ENCODE measurements at regions not wholly inside any gene's neighbourhood (a gene's known extent, or its start where the extent isn't known, plus 50 kb on each side); places are given as distances from the start of the nearest gene placed in this dataset.

DNA sequence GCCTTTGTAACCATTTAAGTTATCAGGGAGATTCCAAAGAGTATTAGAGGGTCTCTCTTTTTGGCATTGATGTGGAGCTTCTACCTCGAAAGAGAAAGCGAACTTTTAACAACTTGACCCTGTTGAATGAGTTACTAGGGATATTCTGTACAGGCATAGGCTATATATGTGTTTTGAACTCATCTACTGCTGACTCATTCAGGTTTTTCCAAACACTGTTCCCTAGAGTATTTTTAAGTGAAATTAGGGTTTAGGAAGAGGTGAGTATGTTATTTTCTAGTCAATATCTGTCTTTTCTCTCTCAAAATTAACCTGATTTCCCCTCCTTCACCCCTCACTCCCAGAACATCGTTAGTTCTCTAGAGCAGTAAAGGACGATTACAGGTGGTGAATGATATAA lies 228.1 kb upstream of the C2CD4B start:
- TF ChIP-seq YY1 (IDR thresholded peaks at IDR 0.05; ENCODE audit: low read depth): no peak
- TF ChIP-seq EP300 (IDR thresholded peaks at IDR 0.05; ENCODE audit: borderline replicate concordance): no peak
- TF ChIP-seq, protein P1, sequence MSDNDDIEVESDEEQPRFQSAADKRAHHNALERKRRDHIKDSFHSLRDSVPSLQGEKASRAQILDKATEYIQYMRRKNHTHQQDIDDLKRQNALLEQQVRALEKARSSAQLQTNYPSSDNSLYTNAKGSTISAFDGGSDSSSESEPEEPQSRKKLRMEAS (IDR thresholded peaks at IDR 0.05): no peak
- TF ChIP-seq EGR1 (IDR thresholded peaks at IDR 0.05): no peak
- no peak for TF ChIP-seq ZBTB7A (IDR thresholded peaks at IDR 0.05; ENCODE audit: low read depth)
- TF ChIP-seq TAF1 (IDR thresholded peaks at IDR 0.05; ENCODE audit: low read depth): no peak
- no peak for TF ChIP-seq NFIC (IDR thresholded peaks at IDR 0.05)
- TF ChIP-seq TEAD4 (IDR thresholded peaks at IDR 0.05): no peak
- TF ChIP-seq CEBPB (IDR thresholded peaks at IDR 0.05): no peak
- TF ChIP-seq FOXM1 (IDR thresholded peaks at IDR 0.05; ENCODE audit: borderline replicate concordance, low read depth): no peak
- TF ChIP-seq RAD21 (IDR thresholded peaks at IDR 0.05; ENCODE audit: low read depth): no peak
- TF ChIP-seq, protein P2, sequence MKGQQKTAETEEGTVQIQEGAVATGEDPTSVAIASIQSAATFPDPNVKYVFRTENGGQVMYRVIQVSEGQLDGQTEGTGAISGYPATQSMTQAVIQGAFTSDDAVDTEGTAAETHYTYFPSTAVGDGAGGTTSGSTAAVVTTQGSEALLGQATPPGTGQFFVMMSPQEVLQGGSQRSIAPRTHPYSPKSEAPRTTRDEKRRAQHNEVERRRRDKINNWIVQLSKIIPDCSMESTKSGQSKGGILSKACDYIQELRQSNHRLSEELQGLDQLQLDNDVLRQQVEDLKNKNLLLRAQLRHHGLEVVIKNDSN (IDR thresholded peaks at IDR 0.05): no peak
- TF ChIP-seq CREB1 (IDR thresholded peaks at IDR 0.05; ENCODE audit: low read depth): no peak
- no peak for TF ChIP-seq TCF12 (IDR thresholded peaks at IDR 0.05; ENCODE audit: low read depth)
- TF ChIP-seq, protein P3, sequence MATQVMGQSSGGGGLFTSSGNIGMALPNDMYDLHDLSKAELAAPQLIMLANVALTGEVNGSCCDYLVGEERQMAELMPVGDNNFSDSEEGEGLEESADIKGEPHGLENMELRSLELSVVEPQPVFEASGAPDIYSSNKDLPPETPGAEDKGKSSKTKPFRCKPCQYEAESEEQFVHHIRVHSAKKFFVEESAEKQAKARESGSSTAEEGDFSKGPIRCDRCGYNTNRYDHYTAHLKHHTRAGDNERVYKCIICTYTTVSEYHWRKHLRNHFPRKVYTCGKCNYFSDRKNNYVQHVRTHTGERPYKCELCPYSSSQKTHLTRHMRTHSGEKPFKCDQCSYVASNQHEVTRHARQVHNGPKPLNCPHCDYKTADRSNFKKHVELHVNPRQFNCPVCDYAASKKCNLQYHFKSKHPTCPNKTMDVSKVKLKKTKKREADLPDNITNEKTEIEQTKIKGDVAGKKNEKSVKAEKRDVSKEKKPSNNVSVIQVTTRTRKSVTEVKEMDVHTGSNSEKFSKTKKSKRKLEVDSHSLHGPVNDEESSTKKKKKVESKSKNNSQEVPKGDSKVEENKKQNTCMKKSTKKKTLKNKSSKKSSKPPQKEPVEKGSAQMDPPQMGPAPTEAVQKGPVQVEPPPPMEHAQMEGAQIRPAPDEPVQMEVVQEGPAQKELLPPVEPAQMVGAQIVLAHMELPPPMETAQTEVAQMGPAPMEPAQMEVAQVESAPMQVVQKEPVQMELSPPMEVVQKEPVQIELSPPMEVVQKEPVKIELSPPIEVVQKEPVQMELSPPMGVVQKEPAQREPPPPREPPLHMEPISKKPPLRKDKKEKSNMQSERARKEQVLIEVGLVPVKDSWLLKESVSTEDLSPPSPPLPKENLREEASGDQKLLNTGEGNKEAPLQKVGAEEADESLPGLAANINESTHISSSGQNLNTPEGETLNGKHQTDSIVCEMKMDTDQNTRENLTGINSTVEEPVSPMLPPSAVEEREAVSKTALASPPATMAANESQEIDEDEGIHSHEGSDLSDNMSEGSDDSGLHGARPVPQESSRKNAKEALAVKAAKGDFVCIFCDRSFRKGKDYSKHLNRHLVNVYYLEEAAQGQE (IDR thresholded peaks at IDR 0.05; ENCODE audit: low read depth): no peak

DNA sequence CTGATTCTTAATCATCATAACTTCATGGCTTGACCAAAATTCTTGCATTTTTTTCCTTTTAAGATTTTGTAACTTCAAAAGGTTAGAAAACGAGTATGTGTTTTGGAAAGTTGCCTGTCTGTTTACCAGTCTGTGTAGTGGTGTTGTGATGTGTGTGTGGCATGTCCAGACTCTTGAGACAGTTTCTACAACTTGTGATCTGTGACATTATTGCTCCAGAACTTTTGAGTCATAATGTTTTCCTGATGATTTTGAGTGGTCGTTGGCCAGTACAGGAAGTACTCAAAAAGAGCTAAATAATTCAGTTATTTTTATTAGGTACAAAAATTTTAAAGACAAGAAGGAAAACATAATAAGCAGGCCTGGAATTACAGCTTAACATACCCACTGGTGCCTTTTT lies 229.0 kb upstream of the C2CD4B start:
- TF ChIP-seq RAD21 (IDR thresholded peaks at IDR 0.05; ENCODE audit: low read depth) (no peak), EGR1 (IDR thresholded peaks at IDR 0.05) (no peak), CEBPB (IDR thresholded peaks at IDR 0.05) (no peak), NFIC (IDR thresholded peaks at IDR 0.05) (no peak), TEAD4 (IDR thresholded peaks at IDR 0.05) (no peak), ZBTB7A (IDR thresholded peaks at IDR 0.05; ENCODE audit: low read depth) (no peak), YY1 (IDR thresholded peaks at IDR 0.05; ENCODE audit: low read depth) (no peak), FOXM1 (IDR thresholded peaks at IDR 0.05; ENCODE audit: borderline replicate concordance, low read depth) (no peak), CREB1 (IDR thresholded peaks at IDR 0.05; ENCODE audit: low read depth) (no peak), EP300 (IDR thresholded peaks at IDR 0.05; ENCODE audit: borderline replicate concordance) (no peak), TAF1 (IDR thresholded peaks at IDR 0.05; ENCODE audit: low read depth) (no peak), TCF12 (IDR thresholded peaks at IDR 0.05; ENCODE audit: low read depth) (no peak)
- TF ChIP-seq, protein P3 (IDR thresholded peaks at IDR 0.05; ENCODE audit: low read depth): no peak
- TF ChIP-seq, protein P2 (IDR thresholded peaks at IDR 0.05): no peak
- TF ChIP-seq, protein P1 (IDR thresholded peaks at IDR 0.05): no peak

DNA sequence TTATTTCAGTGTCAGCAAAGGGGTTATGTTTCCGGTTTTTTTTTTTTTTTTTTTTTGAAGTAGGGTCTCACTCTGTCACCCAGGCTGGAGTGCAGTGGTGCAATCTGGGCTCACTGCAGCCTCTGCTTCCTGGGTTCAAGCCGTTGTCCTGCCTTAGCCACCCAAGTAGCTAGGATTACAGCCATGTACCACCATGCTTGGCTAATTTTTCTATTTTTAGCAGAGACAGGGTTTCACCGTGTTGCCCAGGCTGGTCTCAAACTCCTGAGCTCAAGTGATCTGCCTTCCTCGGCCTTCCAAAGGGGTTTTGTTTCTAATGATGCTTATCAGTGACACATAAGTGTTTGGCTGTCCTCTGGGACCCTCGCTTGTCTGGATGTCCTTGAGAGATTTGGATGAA lies 235.7 kb upstream of the C2CD4B start:
- no peak for TF ChIP-seq ZBTB7A (IDR thresholded peaks at IDR 0.05; ENCODE audit: low read depth)
- TF ChIP-seq TEAD4 (IDR thresholded peaks at IDR 0.05): no peak
- no peak for TF ChIP-seq CREB1 (IDR thresholded peaks at IDR 0.05; ENCODE audit: low read depth)
- TF ChIP-seq EGR1 (IDR thresholded peaks at IDR 0.05): no peak
- TF ChIP-seq FOXM1 (IDR thresholded peaks at IDR 0.05; ENCODE audit: borderline replicate concordance, low read depth): no peak
- TF ChIP-seq, protein P3 (IDR thresholded peaks at IDR 0.05; ENCODE audit: low read depth): no peak
- no peak for TF ChIP-seq CEBPB (IDR thresholded peaks at IDR 0.05)
- no peak for TF ChIP-seq NFIC (IDR thresholded peaks at IDR 0.05)
- TF ChIP-seq TCF12 (IDR thresholded peaks at IDR 0.05; ENCODE audit: low read depth): no peak

DNA sequence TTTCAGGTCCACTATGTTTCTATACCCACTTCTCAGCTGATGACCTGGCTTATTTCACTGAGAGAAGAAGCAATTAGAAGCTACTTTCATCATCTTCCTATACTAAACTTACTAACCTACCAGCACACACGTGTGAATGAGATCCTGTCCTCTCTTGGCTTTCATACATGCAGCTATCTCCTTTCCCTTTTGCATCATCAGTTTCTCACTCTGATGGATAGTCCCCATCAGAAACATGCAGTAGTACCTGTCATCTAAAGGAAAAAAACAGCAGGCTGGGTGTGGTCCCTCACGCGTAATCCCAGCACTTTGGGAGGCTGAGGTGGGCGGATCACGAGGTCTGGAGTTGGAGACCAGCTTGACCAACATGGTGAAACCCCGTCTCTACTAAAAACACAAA lies 237.6 kb upstream of the C2CD4B start:
- TF ChIP-seq TAF1 (IDR thresholded peaks at IDR 0.05; ENCODE audit: low read depth): no peak
- TF ChIP-seq TCF12 (IDR thresholded peaks at IDR 0.05; ENCODE audit: low read depth): no peak
- no peak for TF ChIP-seq CEBPB (IDR thresholded peaks at IDR 0.05)
- no peak for TF ChIP-seq NFIC (IDR thresholded peaks at IDR 0.05)
- TF ChIP-seq CREB1 (IDR thresholded peaks at IDR 0.05; ENCODE audit: low read depth): no peak
- no peak for TF ChIP-seq EP300 (IDR thresholded peaks at IDR 0.05; ENCODE audit: borderline replicate concordance)
- no peak for TF ChIP-seq ZBTB7A (IDR thresholded peaks at IDR 0.05; ENCODE audit: low read depth)
- no peak for TF ChIP-seq EGR1 (IDR thresholded peaks at IDR 0.05)
- TF ChIP-seq YY1 (IDR thresholded peaks at IDR 0.05; ENCODE audit: low read depth): no peak
- TF ChIP-seq, protein P1 (IDR thresholded peaks at IDR 0.05): no peak
- no peak for TF ChIP-seq RAD21 (IDR thresholded peaks at IDR 0.05; ENCODE audit: low read depth)
- TF ChIP-seq, protein P3 (IDR thresholded peaks at IDR 0.05; ENCODE audit: low read depth): no peak
- TF ChIP-seq TEAD4 (IDR thresholded peaks at IDR 0.05): no peak
- TF ChIP-seq, protein P2 (IDR thresholded peaks at IDR 0.05): no peak
- no peak for TF ChIP-seq FOXM1 (IDR thresholded peaks at IDR 0.05; ENCODE audit: borderline replicate concordance, low read depth)
